SK-MEL-5 (cell line): ENCODE measurements at regions not wholly inside any gene's neighbourhood (a gene's known extent, or its start where the extent isn't known, plus 50 kb on each side); places are given as distances from the start of the nearest gene placed in this dataset.
"Not testable (repeated sequence)": the region's sequence is repeated elsewhere in the genome, so short reads cannot be mapped to it uniquely, and the experiment has no call there.

Experiments
- DNase-seq: peaks from one replicate; pipeline ENCODE4 v3.0.0-alpha.2; 2016; ENCODE audit warnings: low read depth, low spot score
- in situ Hi-C: cut with HindIII; loops from 2 replicates; pipeline ENCODE4 v1.10.0; 2016; ENCODE audit warnings: low sequenced_read_pairs, high pct_unique_total_duplicates, low pct_unique_long_range_greater_than_20kb

- in situ Hi-C loops, result no loop called here
Measured at GRCh38 chr1:4071653-4072052, 171.6 kb upstream of the C1orf174 start.

GRCh38 chr1:4072481-4073153, 172.5 kb upstream of the C1orf174 start:
- no peak for DNase-seq
- in situ Hi-C loops, result no loop called here

More at GRCh38 chr1:4071653-4072052, 171.6 kb upstream of the C1orf174 start:
- no peak for DNase-seq

DNA sequence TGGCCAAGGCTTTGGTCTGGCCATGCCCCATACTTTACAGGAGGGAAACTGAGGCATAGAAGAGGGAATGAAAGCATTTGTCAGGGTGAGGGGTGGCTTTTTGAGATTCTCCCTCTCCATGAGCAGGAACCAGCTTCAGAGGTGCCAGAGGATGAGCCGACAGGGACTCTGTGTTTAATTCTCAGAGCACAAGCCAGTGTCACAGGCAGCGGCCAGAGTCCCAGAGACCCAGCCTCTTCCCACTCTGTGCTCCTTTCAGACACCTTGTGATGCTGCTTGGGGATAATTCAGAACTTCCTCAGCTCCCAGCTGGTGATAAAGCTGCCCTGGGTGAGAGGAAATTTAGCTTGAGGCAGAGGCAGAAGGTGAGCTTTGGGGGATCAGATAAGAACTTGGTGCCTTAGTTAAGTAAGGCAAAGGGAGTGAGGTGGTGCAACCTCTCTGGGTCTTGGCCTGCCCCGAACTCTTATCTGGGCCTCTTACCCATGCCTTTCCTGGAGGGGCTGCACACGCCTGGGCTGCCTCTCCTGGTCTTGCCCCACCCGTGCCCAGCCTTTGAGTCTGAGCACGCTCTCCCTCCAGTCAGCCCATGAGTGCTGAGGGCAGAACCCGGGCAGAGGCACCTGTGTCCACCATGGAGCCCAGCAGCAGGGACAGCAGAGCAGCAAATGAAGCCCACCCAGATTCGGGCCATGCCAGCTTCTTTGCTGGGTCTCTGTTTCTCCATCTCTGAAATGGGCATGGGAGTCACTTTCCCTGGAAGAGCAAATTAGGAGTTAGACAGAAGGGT, 175.6 kb upstream of the C1orf174 start:
- in situ Hi-C loops, result no loop called here

DNA sequence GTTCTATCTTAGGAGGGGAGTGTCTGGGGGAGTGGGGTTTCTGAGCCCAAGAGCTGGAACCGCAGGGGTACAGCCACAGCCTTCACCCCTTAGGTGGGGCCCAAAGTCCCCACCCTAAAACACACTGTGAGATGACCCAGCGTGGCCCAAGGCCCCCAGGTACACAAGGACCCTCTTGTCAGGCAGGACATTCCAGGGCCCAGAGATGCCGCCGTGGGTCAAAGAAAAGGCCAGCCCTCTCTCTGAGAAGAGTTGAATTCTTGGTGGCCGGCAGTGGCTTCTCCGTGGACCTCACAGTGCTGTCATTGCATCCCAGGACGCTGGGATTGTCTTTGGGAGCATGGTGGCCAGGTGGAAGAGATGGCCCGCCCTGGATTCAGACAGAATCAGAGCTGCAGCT, 176.3 kb upstream of the C1orf174 start:
- DNase-seq, result no peak
- in situ Hi-C loops, result no loop called here

More for the DNA sequence above, 175.6 kb upstream of the C1orf174 start:
- no peak for DNase-seq

DNA sequence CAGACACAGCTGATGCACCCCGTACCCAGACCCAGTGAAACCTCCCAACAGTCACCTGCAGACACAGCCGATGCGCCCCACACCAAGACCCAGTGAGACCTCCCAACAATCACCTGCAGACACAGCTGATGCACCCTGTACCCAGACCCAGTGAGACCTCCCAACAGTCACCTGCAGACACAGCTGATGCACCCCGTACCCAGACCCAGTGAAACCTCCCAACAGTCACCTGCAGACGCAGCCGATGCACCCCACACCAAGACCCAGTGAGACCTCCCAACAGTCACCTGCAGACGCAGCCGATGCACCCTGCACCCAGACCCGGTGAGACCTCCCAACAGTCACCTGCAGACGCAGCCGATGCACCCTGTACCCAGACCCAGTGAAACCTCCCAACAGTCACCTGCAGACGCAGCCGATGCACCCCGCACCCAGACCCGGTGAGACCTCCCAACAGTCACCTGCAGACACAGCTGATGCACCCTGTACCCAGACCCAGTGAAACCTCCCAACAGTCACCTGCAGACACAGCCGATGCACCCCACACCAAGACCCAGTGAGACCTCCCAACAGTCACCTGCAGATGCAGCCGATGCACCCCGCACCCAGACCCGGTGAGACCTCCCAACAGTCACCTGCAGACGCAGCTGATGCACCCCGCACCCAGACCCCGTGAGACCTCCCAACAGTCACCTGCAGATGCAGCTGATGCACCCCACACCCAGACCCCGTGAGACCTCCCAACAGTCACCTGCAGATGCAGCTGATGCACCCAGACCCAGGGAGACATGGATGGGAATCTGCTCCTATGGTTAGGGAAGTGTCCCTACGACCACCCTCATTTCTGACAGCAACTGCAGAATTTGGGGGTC, 178.3 kb upstream of the C1orf174 start:
- in situ Hi-C loops, DNase-seq: not testable (repeated sequence)

DNA sequence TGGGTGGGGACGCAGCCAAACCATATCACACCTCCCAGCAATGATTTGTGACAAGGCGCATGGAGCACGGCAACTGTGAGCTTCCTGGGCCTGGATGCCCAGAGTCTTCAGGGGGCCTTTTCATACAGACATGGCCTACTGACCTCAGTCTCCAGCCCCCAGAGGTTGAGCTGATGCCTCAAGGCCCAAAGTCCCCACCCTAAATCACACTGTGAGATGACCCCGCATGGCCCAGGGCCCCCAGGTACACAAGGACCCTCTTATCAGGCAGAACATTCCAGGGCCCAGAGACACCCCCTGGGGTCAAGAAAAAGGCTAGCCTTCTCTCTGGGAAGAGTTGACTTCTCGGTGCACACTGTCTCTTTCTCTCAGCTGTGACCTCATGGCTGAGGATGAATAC, 179.7 kb upstream of the C1orf174 start:
- in situ Hi-C loops, result no loop called here
- no peak for DNase-seq

GRCh38 chr1:4081806-4082711, 182.0 kb upstream of the C1orf174 start:
- no peak for DNase-seq
- in situ Hi-C loops, result no loop called here

- in situ Hi-C loops, result no loop called here
- DNase-seq, result peak; percentile 96
Measured at GRCh38 chr1:4083231-4084047, 183.4 kb upstream of the C1orf174 start.

DNA sequence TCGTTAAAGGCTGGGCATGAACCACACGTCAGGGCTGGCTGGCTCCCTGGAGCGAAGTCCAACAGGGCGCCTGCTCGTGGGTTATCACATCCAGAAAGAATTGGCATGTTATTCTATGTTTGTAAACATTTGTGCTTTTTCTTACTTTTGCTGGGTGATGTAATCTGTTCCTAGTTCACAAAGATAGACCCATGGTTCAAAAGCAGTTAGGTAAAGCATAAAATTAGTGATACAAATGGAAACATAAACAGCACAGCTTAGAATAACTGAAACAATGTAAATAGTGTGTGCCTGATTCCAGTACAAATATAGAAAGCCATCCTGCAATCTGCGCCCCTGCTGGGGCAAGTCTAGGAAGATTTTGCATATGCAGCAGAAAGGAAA, 184.0 kb upstream of the C1orf174 start:
- in situ Hi-C loops, result no loop called here
- DNase-seq, result no peak

DNA sequence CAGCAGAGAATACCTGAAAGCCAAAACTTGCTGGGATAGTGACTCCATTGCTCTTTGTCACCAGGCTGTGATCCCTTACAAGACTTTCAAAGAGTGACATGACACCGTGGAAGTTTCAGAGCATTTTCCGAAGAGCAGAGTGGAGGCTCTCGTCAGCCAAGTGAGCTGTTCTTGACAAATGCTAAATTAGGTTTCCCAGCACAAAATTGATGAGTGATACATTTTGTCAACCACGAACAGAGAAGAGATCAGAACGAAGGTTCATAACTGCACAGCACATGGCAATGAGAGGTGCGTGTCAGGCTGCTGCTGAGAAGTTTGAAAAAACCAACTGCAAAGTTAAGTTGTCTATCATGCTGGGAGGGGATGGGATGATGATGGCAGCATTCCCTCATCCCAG, 184.4 kb upstream of the C1orf174 start:
- in situ Hi-C loops, result no loop called here
- no peak for DNase-seq

GRCh38 chr1:4084896-4085295, 184.8 kb upstream of the C1orf174 start:
- in situ Hi-C loops, result no loop called here
- no peak for DNase-seq

GRCh38 chr1:4085546-4085945, 185.5 kb upstream of the C1orf174 start:
- no peak for DNase-seq
- in situ Hi-C loops, result no loop called here

- no peak for DNase-seq
- in situ Hi-C loops, result no loop called here
Measured at GRCh38 chr1:4086085-4086850, 186.2 kb upstream of the C1orf174 start.

DNA sequence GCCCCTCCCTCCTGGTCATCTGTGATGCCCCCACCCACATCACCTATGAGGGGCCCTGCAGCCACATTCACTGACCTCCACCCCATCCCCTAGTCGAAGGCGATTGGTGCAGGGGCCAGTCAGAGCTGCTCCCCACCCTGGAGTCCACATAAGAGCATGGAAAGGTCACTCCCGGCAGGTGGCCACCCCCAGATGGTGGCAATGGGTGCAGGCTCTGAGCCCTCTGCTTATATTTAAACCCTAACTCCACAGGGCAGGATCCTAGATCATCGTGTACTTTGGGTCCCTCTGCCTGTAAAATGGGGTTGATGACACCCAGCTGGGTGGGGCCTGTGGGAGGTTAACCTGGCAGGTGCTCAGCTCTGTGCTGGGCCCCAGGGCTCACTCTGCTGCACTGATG, 186.8 kb upstream of the C1orf174 start:
- no peak for DNase-seq
- in situ Hi-C loops, result no loop called here

GRCh38 chr1:4087530-4088420, 187.7 kb upstream of the C1orf174 start:
- in situ Hi-C loops, result no loop called here
- no peak for DNase-seq
